ENCODE measurements at regions not wholly inside any gene's neighbourhood (a gene's known extent, or its start where the extent isn't known, plus 50 kb on each side); places are given as distances from the start of the nearest gene placed in this dataset.

DNA sequence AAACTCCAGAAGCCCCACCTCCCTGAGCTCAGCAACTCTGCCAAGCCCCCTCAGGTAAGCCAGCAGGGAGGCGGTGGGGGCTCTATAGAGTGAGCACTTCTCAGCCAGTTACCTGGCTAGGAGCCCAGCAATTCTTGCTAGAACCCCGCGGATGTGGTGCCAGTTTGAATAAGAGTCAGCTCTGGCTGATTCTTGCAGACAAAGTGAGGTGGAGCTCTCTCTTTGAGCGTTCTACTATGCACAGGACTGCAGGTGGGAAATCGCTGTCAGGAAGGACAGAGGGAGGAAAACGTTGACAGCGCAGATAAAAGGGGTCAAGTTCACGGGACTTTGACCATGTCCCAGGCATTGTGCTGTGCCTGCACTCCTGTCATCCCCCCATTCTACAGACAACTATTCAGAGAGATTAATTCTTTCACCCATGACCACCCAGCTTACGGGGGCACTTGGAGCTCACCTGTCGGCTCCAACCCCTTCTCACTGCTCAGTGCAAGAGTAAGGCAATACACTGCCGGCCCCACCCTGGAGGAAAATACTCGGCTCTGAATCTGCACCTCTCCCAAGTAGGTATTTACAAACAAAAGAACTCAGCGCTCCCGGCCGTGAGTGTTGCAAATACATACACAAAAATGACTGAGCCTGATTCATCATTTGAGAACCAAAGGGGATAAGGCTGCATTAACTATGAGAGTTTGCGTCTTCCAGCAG, 92.9 kb downstream of the ANKRD60 start:
- TF ChIP-seq, protein P1, sequence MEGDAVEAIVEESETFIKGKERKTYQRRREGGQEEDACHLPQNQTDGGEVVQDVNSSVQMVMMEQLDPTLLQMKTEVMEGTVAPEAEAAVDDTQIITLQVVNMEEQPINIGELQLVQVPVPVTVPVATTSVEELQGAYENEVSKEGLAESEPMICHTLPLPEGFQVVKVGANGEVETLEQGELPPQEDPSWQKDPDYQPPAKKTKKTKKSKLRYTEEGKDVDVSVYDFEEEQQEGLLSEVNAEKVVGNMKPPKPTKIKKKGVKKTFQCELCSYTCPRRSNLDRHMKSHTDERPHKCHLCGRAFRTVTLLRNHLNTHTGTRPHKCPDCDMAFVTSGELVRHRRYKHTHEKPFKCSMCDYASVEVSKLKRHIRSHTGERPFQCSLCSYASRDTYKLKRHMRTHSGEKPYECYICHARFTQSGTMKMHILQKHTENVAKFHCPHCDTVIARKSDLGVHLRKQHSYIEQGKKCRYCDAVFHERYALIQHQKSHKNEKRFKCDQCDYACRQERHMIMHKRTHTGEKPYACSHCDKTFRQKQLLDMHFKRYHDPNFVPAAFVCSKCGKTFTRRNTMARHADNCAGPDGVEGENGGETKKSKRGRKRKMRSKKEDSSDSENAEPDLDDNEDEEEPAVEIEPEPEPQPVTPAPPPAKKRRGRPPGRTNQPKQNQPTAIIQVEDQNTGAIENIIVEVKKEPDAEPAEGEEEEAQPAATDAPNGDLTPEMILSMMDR (conservative IDR thresholded peaks at IDR 0.05; ENCODE audit: low read depth, low read length), result no peak
- no peak for TF ChIP-seq EZH2 (IDR thresholded peaks at IDR 0.05; ENCODE audit: borderline replicate concordance, low read depth, low read length, poor library complexity, severe bottlenecking)
